ENCODE measurements at regions not wholly inside any gene's neighbourhood (a gene's known extent, or its start where the extent isn't known, plus 50 kb on each side); places are given as distances from the start of the nearest gene placed in this dataset.

DNA sequence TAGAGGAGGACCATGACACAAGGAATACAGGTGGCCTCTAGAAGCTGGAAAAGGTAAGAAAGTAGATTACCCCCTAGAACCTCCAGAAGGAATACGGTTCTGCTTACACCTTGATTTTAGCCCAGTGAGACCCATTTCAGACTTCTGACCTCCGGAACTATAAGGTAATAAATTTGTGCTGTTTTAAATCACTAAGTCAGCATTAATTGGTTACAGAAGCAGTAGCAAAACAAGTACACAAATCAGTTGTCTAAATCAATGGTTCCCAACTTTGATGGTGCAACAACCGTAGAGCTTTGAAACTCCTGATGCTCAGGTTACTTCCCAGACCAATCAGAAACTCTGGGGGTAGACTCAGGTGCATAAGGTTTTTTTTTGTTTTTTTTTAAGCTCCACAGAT, 113.6 kb downstream of the RTL9 start:
- Histone ChIP-seq H3K79me1 (ENCODE audit: low read depth, low read length) (no peaks in the 10 kb centered on the region), H4K91ac (ENCODE audit: low read depth, low read length, poor library complexity) (no peak overlapping the region), H3K4me1 (ENCODE audit: control insufficient read depth in 2 of 2, insufficient read depth in 1 of 2, low read depth in 1 of 2, low read length in 2 of 2) (no peaks in the 10 kb centered on the region), H2BK5ac (ENCODE audit: low read length) (no peak overlapping the region), H2BK15ac (ENCODE audit: low read length) (no peak overlapping the region), H3K18ac (ENCODE audit: low read length) (no peak overlapping the region), H3K4me3 (ENCODE audit: low read length in 2 of 2) (no peak overlapping the region), H4K8ac (ENCODE audit: low read depth, low read length) (no peak overlapping the region), H3K27me3 (ENCODE audit: control insufficient read depth in 3 of 3, insufficient read depth in 3 of 3, low read depth in 1 of 3, low read length in 3 of 3) (peaks cover 0 to 5% (median 0%) of the 10 kb centered on the region in 3 experiments), H3K36me3 (replicated peaks in 1 of 2; ENCODE audit: control insufficient read depth in 2 of 2, insufficient read depth in 2 of 2, low read length in 2 of 2) (no peaks in the 10 kb centered on the region), H3K14ac (ENCODE audit: low read length) (no peak overlapping the region), H3K4ac (ENCODE audit: low read length) (no peak overlapping the region), H2AFZ (ENCODE audit: low read length) (no peak overlapping the region), H3K9ac (ENCODE audit: low read depth, low read length, poor library complexity) (no peak overlapping the region), H3K9me3 (replicated peaks in 1 of 2; ENCODE audit: control insufficient read depth in 2 of 2, insufficient read depth in 1 of 2, low read depth in 1 of 2, low read length in 2 of 2) (no peaks in the 10 kb centered on the region), H2BK12ac (ENCODE audit: low read length) (no peak overlapping the region), H2BK120ac (ENCODE audit: low read depth, low read length) (no peak overlapping the region), H3K23ac (ENCODE audit: low read depth, low read length, poor library complexity) (no peak overlapping the region), H3K4me2 (ENCODE audit: insufficient read depth, low read length, poor library complexity, severe bottlenecking) (no peak overlapping the region), H2AK5ac (ENCODE audit: low read depth, low read length) (no peak overlapping the region), H3K27ac (replicated peaks; ENCODE audit: low read length) (no peak overlapping the region)
- no CpG with 5 or more reads among the region's 3 CpGs for WGBS, 2 donors (ENCODE audit: extremely low coverage in 2 of 2, insufficient read length in 2 of 2, insufficient replicate concordance in 1 of 2)
- no peak for DNase-seq (ENCODE audit: low spot score)

DNA sequence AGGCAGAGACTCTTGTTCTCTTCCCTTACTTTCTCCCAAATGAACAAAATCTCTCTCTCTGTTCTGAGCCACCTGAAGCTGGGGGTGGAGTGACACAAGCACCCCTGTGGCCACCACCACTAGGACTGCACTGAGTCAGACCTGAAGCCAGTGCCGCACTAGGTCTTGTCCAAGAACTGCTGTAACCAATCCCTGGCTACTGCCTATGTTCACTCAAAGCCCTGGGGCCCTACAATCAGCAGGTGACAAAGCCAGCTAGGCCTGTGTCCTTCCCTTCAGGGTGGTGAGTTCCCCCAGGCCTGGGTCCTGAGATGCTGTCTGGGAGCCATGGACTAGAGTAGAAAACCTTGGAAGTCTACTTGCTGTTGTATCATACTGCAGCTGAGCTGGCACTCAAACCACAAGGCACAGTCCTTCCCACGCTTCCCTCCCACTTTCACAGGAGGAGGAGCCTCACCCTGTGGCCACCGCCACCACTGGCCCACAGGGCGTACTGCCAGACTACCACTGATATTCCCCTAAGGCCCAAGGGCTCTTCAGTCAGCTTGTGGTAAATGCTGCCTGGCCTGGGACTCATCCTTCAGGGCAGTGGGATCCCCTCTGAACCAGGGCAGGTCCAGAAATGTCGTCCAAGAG, 119.1 kb downstream of the RTL9 start:
- WGBS, 2 donors (ENCODE audit: extremely low coverage in 2 of 2, insufficient read length in 2 of 2, insufficient replicate concordance in 1 of 2) = no CpG with 5 or more reads among the region's 5 CpGs
- Histone ChIP-seq H3K14ac (ENCODE audit: low read length) (no peak overlapping the region), H3K18ac (ENCODE audit: low read length) (peak overlapping the region; percentile 6), H3K9me3 (replicated peaks in 1 of 2; ENCODE audit: control insufficient read depth in 2 of 2, insufficient read depth in 1 of 2, low read depth in 1 of 2, low read length in 2 of 2) (no peaks in the 10 kb centered on the region), H3K4ac (ENCODE audit: low read length) (no peak overlapping the region), H2BK5ac (ENCODE audit: low read length) (no peak overlapping the region), H3K4me2 (ENCODE audit: insufficient read depth, low read length, poor library complexity, severe bottlenecking) (no peak overlapping the region), H3K9ac (ENCODE audit: low read depth, low read length, poor library complexity) (no peak overlapping the region), H2AK5ac (ENCODE audit: low read depth, low read length) (no peak overlapping the region), H3K23ac (ENCODE audit: low read depth, low read length, poor library complexity) (no peak overlapping the region), H3K27me3 (ENCODE audit: control insufficient read depth in 3 of 3, insufficient read depth in 3 of 3, low read depth in 1 of 3, low read length in 3 of 3) (peaks cover 0 to 5% (median 0%) of the 10 kb centered on the region in 3 experiments), H4K8ac (ENCODE audit: low read depth, low read length) (no peak overlapping the region), H4K91ac (ENCODE audit: low read depth, low read length, poor library complexity) (no peak overlapping the region), H2BK120ac (ENCODE audit: low read depth, low read length) (no peak overlapping the region), H2BK12ac (ENCODE audit: low read length) (no peak overlapping the region), H3K4me1 (ENCODE audit: control insufficient read depth in 2 of 2, insufficient read depth in 1 of 2, low read depth in 1 of 2, low read length in 2 of 2) (no peaks in the 10 kb centered on the region), H3K79me1 (ENCODE audit: low read depth, low read length) (no peaks in the 10 kb centered on the region), H2AFZ (ENCODE audit: low read length) (no peak overlapping the region), H3K27ac (replicated peaks; ENCODE audit: low read length) (no peak overlapping the region), H3K4me3 (ENCODE audit: low read length in 2 of 2) (no peak overlapping the region), H2BK15ac (ENCODE audit: low read length) (no peak overlapping the region), H3K36me3 (replicated peaks in 1 of 2; ENCODE audit: control insufficient read depth in 2 of 2, insufficient read depth in 2 of 2, low read length in 2 of 2) (no peaks in the 10 kb centered on the region)
- no peak for DNase-seq (ENCODE audit: low spot score)

DNA sequence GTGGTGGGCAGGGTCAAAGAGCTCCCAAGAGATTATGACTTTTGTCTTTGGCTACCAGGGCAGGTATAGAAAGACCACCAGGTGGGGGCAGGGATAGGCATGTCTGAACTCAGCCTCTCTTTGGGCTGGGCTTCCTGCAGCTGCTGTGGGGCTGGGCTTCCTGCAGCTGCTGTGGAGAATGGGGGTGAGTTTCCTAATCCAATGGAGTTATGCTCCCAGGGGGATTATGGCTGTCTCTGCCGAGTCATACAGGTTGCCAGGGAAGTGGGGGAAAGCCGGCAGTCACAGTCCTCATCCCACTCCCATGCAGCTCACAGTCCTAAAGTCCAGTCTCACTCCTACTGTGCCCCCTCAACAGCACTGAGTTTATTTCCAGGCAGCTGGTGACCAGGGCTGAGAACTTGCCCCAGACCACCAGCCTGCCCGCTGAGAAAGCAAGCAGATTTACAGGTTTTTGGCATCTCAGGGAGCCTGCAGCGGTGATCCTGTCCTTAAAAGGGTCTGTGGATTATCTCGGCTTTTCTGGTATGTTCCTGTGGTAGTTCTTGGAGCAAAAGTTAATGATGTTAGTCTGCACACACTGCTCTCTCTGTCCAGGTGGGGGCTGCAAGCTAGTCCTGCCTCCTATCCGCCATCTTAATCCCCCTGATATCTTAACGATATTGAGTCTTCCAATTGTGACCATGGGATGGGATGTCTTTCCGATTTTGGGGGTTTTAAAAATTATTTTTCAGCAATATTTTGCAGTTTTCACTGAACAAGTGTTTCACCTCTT, 133.4 kb downstream of the RTL9 start:
- H3K18ac ChIP-seq (ENCODE audit: low read length) = no peak overlapping the region
- no peak overlapping the region for H2AK5ac ChIP-seq (ENCODE audit: low read depth, low read length)
- no peak overlapping the region for H2BK15ac ChIP-seq (ENCODE audit: low read length)
- no peak overlapping the region for H4K91ac ChIP-seq (ENCODE audit: low read depth, low read length, poor library complexity)
- H3K79me1 ChIP-seq (ENCODE audit: low read depth, low read length) = no peaks in the 10 kb centered on the region
- H3K9ac ChIP-seq (ENCODE audit: low read depth, low read length, poor library complexity) = no peak overlapping the region
- H2BK120ac ChIP-seq (ENCODE audit: low read depth, low read length) = no peak overlapping the region
- no peak overlapping the region for H3K14ac ChIP-seq (ENCODE audit: low read length)
- H3K9me3 ChIP-seq (replicated peaks in 1 of 2; ENCODE audit: control insufficient read depth in 2 of 2, insufficient read depth in 1 of 2, low read depth in 1 of 2, low read length in 2 of 2) = no peaks in the 10 kb centered on the region
- no peak overlapping the region for H2BK5ac ChIP-seq (ENCODE audit: low read length)
- no peak overlapping the region for H3K27ac ChIP-seq (replicated peaks; ENCODE audit: low read length)
- H2BK12ac ChIP-seq (ENCODE audit: low read length) = no peak overlapping the region
- H4K8ac ChIP-seq (ENCODE audit: low read depth, low read length) = no peak overlapping the region
- no peak overlapping the region for H3K4ac ChIP-seq (ENCODE audit: low read length)
- DNase-seq (ENCODE audit: low spot score) = no peak
- WGBS, 2 donors (ENCODE audit: extremely low coverage in 2 of 2, insufficient read length in 2 of 2, insufficient replicate concordance in 1 of 2) = no CpG with 5 or more reads among the region's 8 CpGs
- no peak overlapping the region for H3K4me3 ChIP-seq (ENCODE audit: low read length in 2 of 2)
- no peak overlapping the region for H3K23ac ChIP-seq (ENCODE audit: low read depth, low read length, poor library complexity)
- no peaks in the 10 kb centered on the region for H3K27me3 ChIP-seq (ENCODE audit: control insufficient read depth in 3 of 3, insufficient read depth in 3 of 3, low read depth in 1 of 3, low read length in 3 of 3)
- H3K36me3 ChIP-seq (replicated peaks in 1 of 2; ENCODE audit: control insufficient read depth in 2 of 2, insufficient read depth in 2 of 2, low read length in 2 of 2) = no peaks in the 10 kb centered on the region
- H2AFZ ChIP-seq (ENCODE audit: low read length) = no peak overlapping the region
- H3K4me2 ChIP-seq (ENCODE audit: insufficient read depth, low read length, poor library complexity, severe bottlenecking) = no peak overlapping the region
- H3K4me1 ChIP-seq (ENCODE audit: control insufficient read depth in 2 of 2, insufficient read depth in 1 of 2, low read depth in 1 of 2, low read length in 2 of 2) = no peaks in the 10 kb centered on the region

DNA sequence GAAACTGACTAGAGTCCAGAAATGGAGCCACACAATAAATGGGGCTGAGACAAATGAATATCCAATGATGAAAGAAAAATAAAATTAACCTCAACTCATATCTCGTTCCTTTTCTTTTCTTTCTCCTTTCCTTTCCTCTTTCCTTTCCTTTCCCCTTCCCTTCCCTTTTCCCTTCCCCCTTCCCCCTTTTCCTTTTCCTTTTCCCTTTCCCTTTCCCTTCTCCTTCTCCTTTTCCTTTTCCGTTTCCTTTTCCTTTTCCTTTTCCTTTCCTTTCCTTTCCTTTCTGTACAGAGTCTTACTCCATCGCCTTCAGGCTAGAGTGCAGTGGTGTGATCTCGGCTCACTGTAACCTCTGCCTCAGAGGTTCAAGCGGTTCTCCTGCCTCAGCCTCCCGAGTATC, 146.3 kb downstream of the RTL9 start:
- H3K27ac ChIP-seq (replicated peaks; ENCODE audit: low read length) = no peak overlapping the region
- WGBS, 2 donors (ENCODE audit: extremely low coverage in 2 of 2, insufficient read length in 2 of 2, insufficient replicate concordance in 1 of 2) = no CpG with 5 or more reads among the region's 6 CpGs

More for the DNA sequence above, 146.3 kb downstream of the RTL9 start:
- no peak overlapping the region for H2BK120ac ChIP-seq (ENCODE audit: low read depth, low read length)
- no peak overlapping the region for H3K9ac ChIP-seq (ENCODE audit: low read depth, low read length, poor library complexity)
- no peaks in the 10 kb centered on the region for H3K27me3 ChIP-seq (ENCODE audit: control insufficient read depth in 3 of 3, insufficient read depth in 3 of 3, low read depth in 1 of 3, low read length in 3 of 3)
- peaks cover 2 to 3% of the 10 kb centered on the region in 2 donors for H3K4me1 ChIP-seq (ENCODE audit: control insufficient read depth in 2 of 2, insufficient read depth in 1 of 2, low read depth in 1 of 2, low read length in 2 of 2)
- H3K4me2 ChIP-seq (ENCODE audit: insufficient read depth, low read length, poor library complexity, severe bottlenecking) = no peak overlapping the region
- H2BK15ac ChIP-seq (ENCODE audit: low read length) = no peak overlapping the region
- H2BK5ac ChIP-seq (ENCODE audit: low read length) = no peak overlapping the region
- no peak overlapping the region for H2AK5ac ChIP-seq (ENCODE audit: low read depth, low read length)
- no peak overlapping the region for H3K23ac ChIP-seq (ENCODE audit: low read depth, low read length, poor library complexity)
- H2AFZ ChIP-seq (ENCODE audit: low read length) = no peak overlapping the region
- no peak overlapping the region for H3K4me3 ChIP-seq (ENCODE audit: low read length in 2 of 2)
- H3K18ac ChIP-seq (ENCODE audit: low read length) = no peak overlapping the region
- H3K9me3 ChIP-seq (replicated peaks in 1 of 2; ENCODE audit: control insufficient read depth in 2 of 2, insufficient read depth in 1 of 2, low read depth in 1 of 2, low read length in 2 of 2) = no peaks in the 10 kb centered on the region
- H4K8ac ChIP-seq (ENCODE audit: low read depth, low read length) = no peak overlapping the region
- DNase-seq (ENCODE audit: low spot score) = no peak
- H3K4ac ChIP-seq (ENCODE audit: low read length) = no peak overlapping the region
- H3K36me3 ChIP-seq (replicated peaks in 1 of 2; ENCODE audit: control insufficient read depth in 2 of 2, insufficient read depth in 2 of 2, low read length in 2 of 2) = no peaks in the 10 kb centered on the region
- no peak overlapping the region for H4K91ac ChIP-seq (ENCODE audit: low read depth, low read length, poor library complexity)
- no peak overlapping the region for H3K14ac ChIP-seq (ENCODE audit: low read length)
- H3K79me1 ChIP-seq (ENCODE audit: low read depth, low read length) = no peaks in the 10 kb centered on the region
- no peak overlapping the region for H2BK12ac ChIP-seq (ENCODE audit: low read length)

All from neuronal stem cell (in vitro differentiated cells).